GM21717 (cell line): ENCODE measurements at regions not wholly inside any gene's neighbourhood (a gene's known extent, or its start where the extent isn't known, plus 50 kb on each side); places are given as distances from the start of the nearest gene placed in this dataset.

Source experiments
- ATAC-seq: cut with Tn5 transposase; IDR thresholded peaks from one replicate; pipeline ENCODE4 v1.9.1; 2021; ENCODE audit warnings: mild to moderate bottlenecking, moderate library complexity; ENCODE audit not compliant: unreplicated experiment

- ATAC-seq: no peak
These were observed 62.7 kb downstream of the NPTX2 start for GRCh38 chr7:98679741-98680140.

- no peak for ATAC-seq
These were observed 64.4 kb downstream of the NPTX2 start for GRCh38 chr7:98681511-98681910.

GRCh38 chr7:98681951-98682350 lies 64.9 kb downstream of the NPTX2 start:
- no peak for ATAC-seq

GRCh38 chr7:98683514-98683913 lies 66.4 kb downstream of the NPTX2 start:
- ATAC-seq: no peak

GRCh38 chr7:98685541-98685940 lies 68.5 kb downstream of the NPTX2 start:
- no peak for ATAC-seq

GRCh38 chr7:98686466-98687080 lies 69.5 kb downstream of the NPTX2 start:
- no peak for ATAC-seq

- ATAC-seq: no peak
These were observed 70.1 kb downstream of the NPTX2 start for GRCh38 chr7:98687111-98687751.

- ATAC-seq: no peak
These were observed 74.5 kb downstream of the NPTX2 start for GRCh38 chr7:98691619-98692018.

- ATAC-seq: no peak
These were observed 80.0 kb downstream of the NPTX2 start for GRCh38 chr7:98697083-98697482.

- no peak for ATAC-seq
These were observed 80.6 kb downstream of the NPTX2 start for GRCh38 chr7:98697485-98698240.

GRCh38 chr7:98698976-98699375 lies 81.9 kb downstream of the NPTX2 start:
- ATAC-seq: no peak

GRCh38 chr7:98700533-98700932 lies 83.4 kb downstream of the NPTX2 start:
- ATAC-seq: no peak

- no peak for ATAC-seq
These were observed 84.3 kb downstream of the NPTX2 start for GRCh38 chr7:98701372-98701771.

- no peak for ATAC-seq
These were observed 84.9 kb downstream of the NPTX2 start for GRCh38 chr7:98702021-98702420.

- no peak for ATAC-seq
These were observed 86.8 kb downstream of the NPTX2 start for GRCh38 chr7:98703916-98704315.

GRCh38 chr7:98705626-98706025 lies 88.5 kb downstream of the NPTX2 start:
- no peak for ATAC-seq

GRCh38 chr7:98707076-98707475 lies 90.0 kb downstream of the NPTX2 start:
- no peak for ATAC-seq

- no peak for ATAC-seq
These were observed 94.9 kb downstream of the NPTX2 start for GRCh38 chr7:98711945-98712344.

GRCh38 chr7:98713165-98713810 lies 96.2 kb downstream of the NPTX2 start:
- no peak for ATAC-seq

GRCh38 chr7:98719396-98719795 lies 102.3 kb downstream of the NPTX2 start:
- no peak for ATAC-seq

GRCh38 chr7:98722402-98722801 lies 105.3 kb downstream of the NPTX2 start:
- no peak for ATAC-seq

GRCh38 chr7:98724591-98724990 lies 107.5 kb downstream of the NPTX2 start:
- ATAC-seq: no peak
